ENCODE measurements at regions not wholly inside any gene's neighbourhood (a gene's known extent, or its start where the extent isn't known, plus 50 kb on each side); places are given as distances from the start of the nearest gene placed in this dataset.

DNA sequence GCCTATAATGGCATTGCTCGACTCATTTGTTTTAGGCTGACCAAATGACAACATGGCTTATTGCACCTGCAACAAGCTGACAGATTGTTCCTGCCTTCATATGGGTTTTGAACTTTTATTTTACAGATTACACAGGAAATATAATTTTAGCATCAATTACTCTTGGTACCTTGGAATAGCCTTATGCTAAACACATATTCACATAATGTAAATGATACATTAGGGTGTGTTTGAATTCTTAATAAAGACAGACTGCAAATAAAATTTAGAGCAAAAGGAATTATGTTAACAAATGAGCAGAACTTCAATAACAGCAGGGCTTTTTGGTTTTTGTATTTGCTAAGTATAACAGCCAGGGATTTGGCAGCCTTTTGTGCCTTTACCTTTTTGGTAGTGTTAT is 51.9 kb upstream of the TMC3 start:
- TF ChIP-seq, protein P1, sequence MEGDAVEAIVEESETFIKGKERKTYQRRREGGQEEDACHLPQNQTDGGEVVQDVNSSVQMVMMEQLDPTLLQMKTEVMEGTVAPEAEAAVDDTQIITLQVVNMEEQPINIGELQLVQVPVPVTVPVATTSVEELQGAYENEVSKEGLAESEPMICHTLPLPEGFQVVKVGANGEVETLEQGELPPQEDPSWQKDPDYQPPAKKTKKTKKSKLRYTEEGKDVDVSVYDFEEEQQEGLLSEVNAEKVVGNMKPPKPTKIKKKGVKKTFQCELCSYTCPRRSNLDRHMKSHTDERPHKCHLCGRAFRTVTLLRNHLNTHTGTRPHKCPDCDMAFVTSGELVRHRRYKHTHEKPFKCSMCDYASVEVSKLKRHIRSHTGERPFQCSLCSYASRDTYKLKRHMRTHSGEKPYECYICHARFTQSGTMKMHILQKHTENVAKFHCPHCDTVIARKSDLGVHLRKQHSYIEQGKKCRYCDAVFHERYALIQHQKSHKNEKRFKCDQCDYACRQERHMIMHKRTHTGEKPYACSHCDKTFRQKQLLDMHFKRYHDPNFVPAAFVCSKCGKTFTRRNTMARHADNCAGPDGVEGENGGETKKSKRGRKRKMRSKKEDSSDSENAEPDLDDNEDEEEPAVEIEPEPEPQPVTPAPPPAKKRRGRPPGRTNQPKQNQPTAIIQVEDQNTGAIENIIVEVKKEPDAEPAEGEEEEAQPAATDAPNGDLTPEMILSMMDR (IDR thresholded peaks at IDR 0.05), result no peak
- TF ChIP-seq POLR2A (IDR thresholded peaks at IDR 0.05), result no peak

Data from esophagus squamous epithelium (tissue), 4 donors.